ENCODE measurements at regions not wholly inside any gene's neighbourhood (a gene's known extent, or its start where the extent isn't known, plus 50 kb on each side); places are given as distances from the start of the nearest gene placed in this dataset.
"Not testable (repeated sequence)": the region's sequence is repeated elsewhere in the genome, so short reads cannot be mapped to it uniquely, and the experiment has no call there.

GRCh38 chr5:35561396-35561795, 56.3 kb upstream of the SPEF2 start:
- no peak for DNase-seq (ENCODE audit: low spot score)

DNA sequence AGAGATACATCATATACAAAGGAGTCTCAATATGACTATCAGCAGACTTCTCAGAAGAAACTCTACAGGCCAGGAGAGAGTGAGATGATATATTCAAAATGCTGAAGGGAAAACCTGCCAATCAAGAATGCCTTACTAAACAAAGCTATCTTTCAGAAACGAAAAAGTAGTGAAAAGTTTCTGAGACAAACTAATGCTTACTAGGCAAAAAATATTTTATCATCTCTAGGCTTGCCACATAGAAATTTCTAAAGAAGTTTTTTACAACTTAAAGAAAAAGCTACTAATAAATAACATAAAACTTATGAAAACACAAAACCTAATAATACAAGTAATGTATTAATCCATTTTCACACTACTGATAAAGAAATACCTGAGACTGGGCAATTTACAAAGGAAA, 59.9 kb upstream of the SPEF2 start:
- no peak for DNase-seq (ENCODE audit: low spot score)

- no peak for DNase-seq (ENCODE audit: low spot score)
Observed at GRCh38 chr5:35557199-35557598, 60.5 kb upstream of the SPEF2 start.

- DNase-seq (ENCODE audit: low spot score): no peak
Observed at GRCh38 chr5:35554016-35554415, 63.6 kb upstream of the SPEF2 start.

DNA sequence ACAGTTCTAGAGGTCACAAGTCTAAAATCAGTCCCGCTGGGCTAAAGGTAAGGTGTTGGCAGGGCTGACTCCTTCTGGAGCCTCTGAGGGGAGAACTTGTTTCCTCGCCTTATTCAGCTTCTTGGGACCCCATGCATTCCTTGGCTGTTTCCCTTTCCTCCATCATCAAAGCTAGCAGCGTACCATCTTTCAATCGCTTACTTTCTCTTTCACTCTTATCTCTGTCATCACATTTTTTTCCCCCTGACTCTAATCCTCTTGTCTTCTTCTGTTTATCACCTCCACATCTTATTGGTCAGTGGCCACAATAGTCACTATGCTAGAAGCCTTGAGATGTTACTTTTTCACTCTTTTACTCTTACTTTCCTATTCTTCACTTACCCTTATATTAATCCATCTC, 72.5 kb upstream of the SPEF2 start:
- no peak for DNase-seq (ENCODE audit: low spot score)

GRCh38 chr5:35543408-35543807, 74.3 kb upstream of the SPEF2 start:
- no peak for DNase-seq (ENCODE audit: low spot score)

- no peak for DNase-seq (ENCODE audit: low spot score)
Observed at GRCh38 chr5:35540002-35540401, 77.7 kb upstream of the SPEF2 start.

GRCh38 chr5:35538198-35538931, 79.3 kb upstream of the SPEF2 start:
- no peak for DNase-seq (ENCODE audit: low spot score)

GRCh38 chr5:35533156-35533555, 84.5 kb upstream of the SPEF2 start:
- no peak for DNase-seq (ENCODE audit: low spot score)

- DNase-seq (ENCODE audit: low spot score): not testable (repeated sequence)
Observed at GRCh38 chr5:35531553-35531952, 86.1 kb upstream of the SPEF2 start.

DNA sequence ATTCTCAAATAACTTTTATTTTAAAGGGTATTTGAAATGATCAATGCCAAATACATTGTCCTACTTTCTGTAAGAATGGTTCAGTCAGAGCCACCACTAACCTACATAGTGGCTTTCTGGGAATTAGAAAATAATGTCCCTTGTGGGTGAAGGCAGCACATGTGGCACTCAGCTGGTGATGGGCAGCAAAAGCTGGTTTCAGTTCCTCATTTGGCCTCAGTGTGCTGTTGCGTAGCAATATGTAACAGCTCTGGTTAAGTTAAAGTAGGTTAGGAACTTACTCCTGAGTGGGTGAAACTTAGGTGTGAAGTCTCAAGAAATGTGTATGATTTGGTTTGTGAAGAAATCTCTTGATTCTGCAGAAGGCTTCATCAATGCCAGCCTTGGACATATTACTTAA, 99.6 kb upstream of the SPEF2 start:
- DNase-seq (ENCODE audit: low spot score): no peak

- no peak for DNase-seq (ENCODE audit: low spot score)
Observed at GRCh38 chr5:35516271-35516670, 101.4 kb upstream of the SPEF2 start.

GRCh38 chr5:35513612-35514011, 104.1 kb upstream of the SPEF2 start:
- DNase-seq (ENCODE audit: low spot score): no peak

GRCh38 chr5:35502206-35502605, 115.5 kb upstream of the SPEF2 start:
- DNase-seq (ENCODE audit: low spot score): no peak

GRCh38 chr5:35488791-35489190, 128.9 kb upstream of the SPEF2 start:
- DNase-seq (ENCODE audit: low spot score): no peak

DNA sequence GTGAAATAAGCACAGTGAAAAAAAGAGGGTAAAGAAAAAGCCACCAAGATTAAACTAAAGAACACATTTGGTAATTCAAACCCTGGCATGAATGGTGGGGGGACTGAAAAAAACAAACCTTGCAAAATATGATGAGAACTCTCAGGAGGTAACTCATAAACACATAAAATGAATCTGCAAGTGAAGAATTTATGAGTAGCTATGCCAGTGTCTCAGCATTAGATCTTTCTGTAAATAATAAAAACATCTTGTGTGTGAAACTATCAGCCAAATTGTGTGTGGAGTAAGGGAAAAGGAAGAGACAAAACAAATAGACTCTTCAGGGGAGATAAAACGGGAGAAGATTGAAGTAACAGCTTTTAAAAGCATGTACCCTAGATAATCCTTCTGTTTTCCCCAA, 129.6 kb upstream of the SPEF2 start:
- DNase-seq (ENCODE audit: low spot score): no peak

- DNase-seq (ENCODE audit: low spot score): no peak
Observed at GRCh38 chr5:35487233-35488025, 130.2 kb upstream of the SPEF2 start.

DNA sequence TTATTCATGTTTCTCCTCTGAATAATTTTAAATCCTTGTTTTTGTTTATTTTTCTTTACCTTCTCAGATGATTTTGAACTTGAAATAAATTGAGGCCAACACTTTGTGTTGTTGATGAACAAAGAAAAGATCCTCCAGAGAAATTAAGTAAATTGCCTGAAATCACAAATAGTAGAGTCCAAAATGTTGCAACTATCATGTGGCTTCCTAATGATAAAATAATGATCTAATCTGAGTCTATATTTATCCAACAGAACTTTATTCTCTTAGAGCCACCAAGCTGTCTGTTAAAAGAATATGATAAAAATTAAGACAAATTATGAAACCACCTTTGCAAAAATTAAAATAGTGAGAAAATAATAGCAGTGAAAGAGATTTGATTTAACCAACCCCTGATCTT, 132.2 kb upstream of the SPEF2 start:
- no peak for DNase-seq (ENCODE audit: low spot score)

DNA sequence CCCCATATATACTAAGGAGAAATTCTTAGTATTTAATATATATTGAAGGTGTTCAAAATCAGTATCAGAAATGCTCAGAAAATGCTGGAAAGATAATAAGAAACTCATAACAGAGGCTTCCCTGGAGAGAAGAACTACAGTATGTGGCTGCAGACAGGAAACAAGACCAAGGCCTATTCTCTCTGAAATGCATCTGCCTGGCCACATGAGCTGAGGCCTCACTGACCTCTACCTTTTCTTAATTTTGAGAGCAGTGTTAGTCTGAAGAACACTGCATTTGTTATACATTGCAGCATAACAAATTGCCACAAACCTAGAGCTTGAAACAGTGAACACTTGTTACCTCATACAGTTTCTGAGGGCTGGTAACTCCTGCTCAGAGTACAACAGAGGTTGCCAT, 133.4 kb upstream of the SPEF2 start:
- no peak for DNase-seq (ENCODE audit: low spot score)

DNA sequence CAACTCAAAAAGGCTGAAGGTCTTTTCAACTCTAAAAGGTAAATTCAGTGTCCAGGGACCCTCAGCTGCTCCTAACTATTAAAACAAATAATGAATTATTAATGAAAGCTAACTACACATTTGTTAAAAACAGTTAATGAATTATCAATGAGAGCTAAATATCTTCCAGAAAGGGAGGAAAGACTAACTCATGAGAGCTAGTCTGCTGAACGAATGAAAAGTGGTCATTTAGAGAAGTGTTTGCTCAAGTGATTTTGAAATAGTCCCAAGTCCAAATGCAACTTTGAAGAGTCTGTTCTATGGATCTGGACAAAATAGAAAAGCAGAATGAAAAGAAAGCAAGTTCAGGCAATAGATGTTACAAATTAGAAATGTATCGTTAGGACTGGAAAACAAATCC, 133.9 kb upstream of the SPEF2 start:
- DNase-seq (ENCODE audit: low spot score): no peak

GRCh38 chr5:35483191-35483590, 134.5 kb upstream of the SPEF2 start:
- no peak for DNase-seq (ENCODE audit: low spot score)

GRCh38 chr5:35482167-35482755, 135.4 kb upstream of the SPEF2 start:
- DNase-seq (ENCODE audit: low spot score): no peak
